A673 (cell line): ENCODE measurements at regions not wholly inside any gene's neighbourhood (a gene's known extent, or its start where the extent isn't known, plus 50 kb on each side); places are given as distances from the start of the nearest gene placed in this dataset.

ENCODE experiments used
- EZH2 ChIP-seq: fragments of 200-600 bp; sonication (generic); IDR thresholded peaks from 2 replicates; pipeline ENCODE4 v1.6.1; 2017; ENCODE audit warnings: borderline replicate concordance, low read depth, mild to moderate bottlenecking, mixed read lengths, antibody characterized with exemption, low read length; ENCODE audit not compliant: poor library complexity, severe bottlenecking
- TF ChIP-seq, protein P1 (sequence below): fragments of 300-800, 200-600 bp; sonication (generic); conservative IDR thresholded peaks from 2 replicates; pipeline ENCODE4 v1.5.1; 2017; ENCODE audit warnings: low read depth, mild to moderate bottlenecking, antibody characterized with exemption, low read length, moderate library complexity, mixed read lengths

DNA sequence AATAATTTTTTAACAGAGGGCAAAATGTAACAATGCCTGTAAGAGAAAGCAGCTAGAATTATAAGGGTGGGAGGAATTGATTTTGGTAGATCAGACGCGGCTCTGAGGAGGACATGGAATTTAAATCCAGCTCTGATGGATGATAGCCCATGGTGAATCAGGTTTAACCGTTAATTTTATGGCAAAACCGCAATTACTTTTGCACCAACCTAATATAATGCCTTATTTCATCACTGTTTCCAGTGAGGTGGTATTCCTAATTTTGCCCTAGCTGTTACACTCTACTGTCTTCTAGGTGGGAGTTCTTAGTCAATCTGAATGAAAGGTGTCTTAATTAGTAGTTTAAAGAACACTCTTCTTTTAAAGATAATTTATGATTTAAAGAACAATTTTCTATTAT, 198.3 kb upstream of the SMLR1 start:
- TF ChIP-seq, protein P1, sequence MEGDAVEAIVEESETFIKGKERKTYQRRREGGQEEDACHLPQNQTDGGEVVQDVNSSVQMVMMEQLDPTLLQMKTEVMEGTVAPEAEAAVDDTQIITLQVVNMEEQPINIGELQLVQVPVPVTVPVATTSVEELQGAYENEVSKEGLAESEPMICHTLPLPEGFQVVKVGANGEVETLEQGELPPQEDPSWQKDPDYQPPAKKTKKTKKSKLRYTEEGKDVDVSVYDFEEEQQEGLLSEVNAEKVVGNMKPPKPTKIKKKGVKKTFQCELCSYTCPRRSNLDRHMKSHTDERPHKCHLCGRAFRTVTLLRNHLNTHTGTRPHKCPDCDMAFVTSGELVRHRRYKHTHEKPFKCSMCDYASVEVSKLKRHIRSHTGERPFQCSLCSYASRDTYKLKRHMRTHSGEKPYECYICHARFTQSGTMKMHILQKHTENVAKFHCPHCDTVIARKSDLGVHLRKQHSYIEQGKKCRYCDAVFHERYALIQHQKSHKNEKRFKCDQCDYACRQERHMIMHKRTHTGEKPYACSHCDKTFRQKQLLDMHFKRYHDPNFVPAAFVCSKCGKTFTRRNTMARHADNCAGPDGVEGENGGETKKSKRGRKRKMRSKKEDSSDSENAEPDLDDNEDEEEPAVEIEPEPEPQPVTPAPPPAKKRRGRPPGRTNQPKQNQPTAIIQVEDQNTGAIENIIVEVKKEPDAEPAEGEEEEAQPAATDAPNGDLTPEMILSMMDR = no peak
- no peak for TF ChIP-seq EZH2
